ENCODE measurements at regions not wholly inside any gene's neighbourhood (a gene's known extent, or its start where the extent isn't known, plus 50 kb on each side); places are given as distances from the start of the nearest gene placed in this dataset.

- Mint-ChIP-seq H3K27me3 (ENCODE audit: low read depth in 3 of 3) (peaks cover 0 to 4% (median 3%) of the 10 kb centered on the region in 3 donors), H3K36me3 (no peaks in the 10 kb centered on the region), H3K27ac (no peak overlapping the region), H3K4me1 (peaks cover 6% of the 10 kb centered on the region), H3K4me3 (no peak overlapping the region), H3K9me3 (no peaks in the 10 kb centered on the region)
- H3K79me2 ChIP-seq (ENCODE audit: insufficient read depth, low read length) = no peaks in the 10 kb centered on the region
- H2AFZ ChIP-seq (ENCODE audit: insufficient read depth, low read depth, low read length, poor library complexity, severe bottlenecking) = no peak overlapping the region
- intact Hi-C loops (cut with micrococcal nuclease) = no loop called here
- no peak overlapping the region for H3K4me3 ChIP-seq (replicated peaks in 1 of 3; ENCODE audit: low read depth in 2 of 3, low read length in 3 of 3)
- no peak overlapping the region for H3K4me2 ChIP-seq (replicated peaks; ENCODE audit: extremely low read depth, low read length, poor library complexity, severe bottlenecking)
- no peaks in the 10 kb centered on the region for H3K4me1 ChIP-seq (ENCODE audit: control insufficient read depth in 1 of 2, insufficient read depth in 2 of 2, low read length in 2 of 2)
- H3K9ac ChIP-seq (ENCODE audit: insufficient read depth, low read length, poor library complexity, severe bottlenecking) = no peak overlapping the region
- no peak for DNase-seq
- H3K9me3 ChIP-seq (replicated peaks in 1 of 2; ENCODE audit: control insufficient read depth in 1 of 2, insufficient read depth in 1 of 2, low read length in 2 of 2) = no peaks in the 10 kb centered on the region
- no peaks in the 10 kb centered on the region for H3K36me3 ChIP-seq (replicated peaks in 1 of 2; ENCODE audit: control insufficient read depth in 1 of 2, insufficient read depth in 2 of 2, low read length in 2 of 2)
- TF ChIP-seq CTCF (IDR thresholded peaks at IDR 0.05) = no peak
- H3K27ac ChIP-seq (ENCODE audit: low read depth in 1 of 2, low read length in 2 of 2) = no peak overlapping the region
- 100% methylated on average over 7 of the region's 10 CpGs for WGBS (ENCODE audit: insufficient coverage)
- H3K27me3 ChIP-seq (ENCODE audit: control insufficient read depth in 2 of 2, insufficient read depth in 2 of 2, low read length in 2 of 2) = no peaks in the 10 kb centered on the region
- H4K20me1 ChIP-seq (ENCODE audit: insufficient read depth, low read length) = no peaks in the 10 kb centered on the region
Observed at GRCh38 chr18:45285251-45285650, 330.0 kb upstream of the SLC14A2 start.

DNA sequence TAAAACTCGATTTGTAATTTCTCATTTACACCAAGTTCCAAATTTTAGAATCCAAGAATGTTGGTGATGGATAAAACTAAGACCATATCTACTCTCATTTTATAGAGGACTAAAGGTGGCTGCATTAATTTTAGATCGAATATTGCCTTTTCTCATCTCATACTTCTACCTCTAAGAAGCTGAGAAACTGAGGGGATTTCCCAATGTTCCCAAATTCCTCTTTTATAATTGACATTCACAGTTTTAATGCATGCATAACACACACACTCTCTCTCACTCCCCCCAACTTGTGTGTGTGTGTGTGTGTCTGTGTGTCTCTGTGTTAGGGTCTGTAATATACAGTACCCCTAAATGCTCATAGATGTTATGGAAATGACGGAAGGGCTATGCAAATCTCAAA lies 328.8 kb upstream of the SLC14A2 start:
- H3K4me1 Mint-ChIP-seq = peaks cover 13% of the 10 kb centered on the region
- H3K79me2 ChIP-seq (ENCODE audit: insufficient read depth, low read length) = no peaks in the 10 kb centered on the region
- no CpG with 5 or more reads among the region's 3 CpGs for WGBS (ENCODE audit: insufficient coverage)
- intact Hi-C loops (cut with micrococcal nuclease) = no loop called here
- no peak overlapping the region for H3K4me2 ChIP-seq (replicated peaks; ENCODE audit: extremely low read depth, low read length, poor library complexity, severe bottlenecking)
- H2AFZ ChIP-seq (ENCODE audit: insufficient read depth, low read depth, low read length, poor library complexity, severe bottlenecking) = no peak overlapping the region
- no peaks in the 10 kb centered on the region for H3K9me3 ChIP-seq (replicated peaks in 1 of 2; ENCODE audit: control insufficient read depth in 1 of 2, insufficient read depth in 1 of 2, low read length in 2 of 2)
- no peaks in the 10 kb centered on the region for H3K36me3 Mint-ChIP-seq
- H3K4me3 ChIP-seq (replicated peaks in 1 of 3; ENCODE audit: low read depth in 2 of 3, low read length in 3 of 3) = no peak overlapping the region
- no peaks in the 10 kb centered on the region for H4K20me1 ChIP-seq (ENCODE audit: insufficient read depth, low read length)
- no peaks in the 10 kb centered on the region for H3K27me3 Mint-ChIP-seq (ENCODE audit: low read depth in 3 of 3)
- no peaks in the 10 kb centered on the region for H3K36me3 ChIP-seq (replicated peaks in 1 of 2; ENCODE audit: control insufficient read depth in 1 of 2, insufficient read depth in 2 of 2, low read length in 2 of 2)
- no peak overlapping the region for H3K27ac Mint-ChIP-seq
- H3K9ac ChIP-seq (ENCODE audit: insufficient read depth, low read length, poor library complexity, severe bottlenecking) = no peak overlapping the region
- TF ChIP-seq CTCF (IDR thresholded peaks at IDR 0.05) = no peak
- no peaks in the 10 kb centered on the region for H3K9me3 Mint-ChIP-seq
- no peaks in the 10 kb centered on the region for H3K27me3 ChIP-seq (ENCODE audit: control insufficient read depth in 2 of 2, insufficient read depth in 2 of 2, low read length in 2 of 2)
- H3K4me3 Mint-ChIP-seq = no peak overlapping the region
- no peak overlapping the region for H3K27ac ChIP-seq (ENCODE audit: low read depth in 1 of 2, low read length in 2 of 2)
- peaks cover 3% of the 10 kb centered on the region in 2 donors for H3K4me1 ChIP-seq (ENCODE audit: control insufficient read depth in 1 of 2, insufficient read depth in 2 of 2, low read length in 2 of 2)
- no peak for DNase-seq
